ENCODE measurements at regions not wholly inside any gene's neighbourhood (a gene's known extent, or its start where the extent isn't known, plus 50 kb on each side); places are given as distances from the start of the nearest gene placed in this dataset.

DNA sequence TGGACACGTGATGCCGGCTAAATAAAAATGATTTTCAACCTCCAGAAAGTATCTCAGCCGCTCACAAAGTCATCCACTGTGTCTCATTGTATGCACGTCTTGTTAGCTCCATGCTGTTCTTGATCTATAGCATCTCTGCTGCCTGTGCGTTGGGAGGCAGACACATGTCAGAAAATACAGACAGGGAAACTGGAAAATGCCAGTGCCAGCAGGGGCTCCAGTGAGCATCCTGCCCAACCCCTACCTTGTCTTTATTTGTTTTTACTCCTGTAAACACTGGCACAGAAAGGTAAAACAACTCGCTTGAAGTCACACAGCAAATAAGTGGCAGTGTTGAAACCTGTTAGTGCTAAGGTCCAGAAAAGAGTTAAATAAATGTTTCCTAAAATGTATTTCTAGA is 208.1 kb upstream of the ASIC2 start:
- ChIA-PET CTCF (no interaction called here), POLR2A (no interaction called here)
- dilution Hi-C loops (cut with MboI; ENCODE audit: extremely low pct_ligation_motif_present, low sequenced_read_pairs) (no loop called here), intact Hi-C loops (cut with micrococcal nuclease) (no loop called here)
- Histone ChIP-seq H3K9me1 (replicated peaks; ENCODE audit: control insufficient read depth, extremely low read depth, insufficient read depth, low read length) (no peaks in the 10 kb centered on the region), H3K9ac (replicated peaks; ENCODE audit: extremely low read depth, insufficient read depth, low read length) (no peak overlapping the region), H4K20me1 (replicated peaks; ENCODE audit: control insufficient read depth, extremely low read depth, insufficient read depth, low read length) (no peaks in the 10 kb centered on the region), H3K79me2 (ENCODE audit: control insufficient read depth, insufficient read depth, low read length) (no peaks in the 10 kb centered on the region), H3K4me1 (ENCODE audit: control insufficient read depth, extremely low read depth, insufficient read depth, low read length) (no peaks in the 10 kb centered on the region), H3K9me3 (replicated peaks; ENCODE audit: control insufficient read depth, insufficient read depth, low read length) (no peaks in the 10 kb centered on the region), H3K4me3 (replicated peaks in 1 of 3; ENCODE audit: insufficient read depth in 1 of 3, low read depth in 1 of 3, low read length in 3 of 3) (no peak overlapping the region), H3K27me3 (ENCODE audit: control insufficient read depth in 2 of 2, insufficient read depth in 2 of 2, low read length in 2 of 2) (no peaks in the 10 kb centered on the region), H3K36me3 (ENCODE audit: control insufficient read depth in 2 of 2, extremely low read depth in 1 of 2, insufficient read depth in 2 of 2, low read length in 2 of 2) (no peaks in the 10 kb centered on the region), H3K4me2 (ENCODE audit: insufficient read depth, low read length) (no peak overlapping the region), H3K27ac (ENCODE audit: insufficient read depth, low read depth, low read length) (no peak overlapping the region), H2AFZ (ENCODE audit: low read depth, low read length) (no peak overlapping the region)
- no peak for FAIRE-seq
- no TSS peak for BruUV-seq (replicated peaks)
- TF ChIP-seq MYC (IDR thresholded peaks at IDR 0.05; ENCODE audit: low read depth, low read length) (no peak), EZH2 (IDR thresholded peaks at IDR 0.05; ENCODE audit: borderline replicate concordance, low read depth, low read length, severe bottlenecking) (no peak), POLR2AphosphoS5 (IDR thresholded peaks at IDR 0.05; ENCODE audit: insufficient read depth, low read depth, low read length) (no peak), POLR2A (IDR thresholded peaks at IDR 0.05; ENCODE audit: low read depth, low read length) (no peak), GATA2 (IDR thresholded peaks at IDR 0.05; ENCODE audit: insufficient read depth, insufficient read length, low read depth, low read length) (no peak), FOS (IDR thresholded peaks at IDR 0.05; ENCODE audit: borderline replicate concordance, insufficient read depth, low read length) (no peak), JUN (IDR thresholded peaks at IDR 0.05; ENCODE audit: borderline replicate concordance, insufficient read depth, insufficient read length, low read depth) (no peak)
- TF ChIP-seq, protein P1, sequence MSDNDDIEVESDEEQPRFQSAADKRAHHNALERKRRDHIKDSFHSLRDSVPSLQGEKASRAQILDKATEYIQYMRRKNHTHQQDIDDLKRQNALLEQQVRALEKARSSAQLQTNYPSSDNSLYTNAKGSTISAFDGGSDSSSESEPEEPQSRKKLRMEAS (IDR thresholded peaks at IDR 0.05; ENCODE audit: insufficient read depth, insufficient read length): no peak
- TF ChIP-seq, protein P2, sequence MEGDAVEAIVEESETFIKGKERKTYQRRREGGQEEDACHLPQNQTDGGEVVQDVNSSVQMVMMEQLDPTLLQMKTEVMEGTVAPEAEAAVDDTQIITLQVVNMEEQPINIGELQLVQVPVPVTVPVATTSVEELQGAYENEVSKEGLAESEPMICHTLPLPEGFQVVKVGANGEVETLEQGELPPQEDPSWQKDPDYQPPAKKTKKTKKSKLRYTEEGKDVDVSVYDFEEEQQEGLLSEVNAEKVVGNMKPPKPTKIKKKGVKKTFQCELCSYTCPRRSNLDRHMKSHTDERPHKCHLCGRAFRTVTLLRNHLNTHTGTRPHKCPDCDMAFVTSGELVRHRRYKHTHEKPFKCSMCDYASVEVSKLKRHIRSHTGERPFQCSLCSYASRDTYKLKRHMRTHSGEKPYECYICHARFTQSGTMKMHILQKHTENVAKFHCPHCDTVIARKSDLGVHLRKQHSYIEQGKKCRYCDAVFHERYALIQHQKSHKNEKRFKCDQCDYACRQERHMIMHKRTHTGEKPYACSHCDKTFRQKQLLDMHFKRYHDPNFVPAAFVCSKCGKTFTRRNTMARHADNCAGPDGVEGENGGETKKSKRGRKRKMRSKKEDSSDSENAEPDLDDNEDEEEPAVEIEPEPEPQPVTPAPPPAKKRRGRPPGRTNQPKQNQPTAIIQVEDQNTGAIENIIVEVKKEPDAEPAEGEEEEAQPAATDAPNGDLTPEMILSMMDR (IDR thresholded peaks at IDR 0.05; ENCODE audit: extremely low read depth in 1 of 2, insufficient read depth in 1 of 2, low read depth in 1 of 2, low read length in 2 of 2): no peak
- DNase-seq (ENCODE audit: low read depth, low spot score): no peak

Data from endothelial cell of umbilical vein (primary cell).